Endometrium (tissue), 2 donors: ENCODE measurements at regions not wholly inside any gene's neighbourhood (a gene's known extent, or its start where the extent isn't known, plus 50 kb on each side); places are given as distances from the start of the nearest gene placed in this dataset.

Experiments
- FAIRE-seq: peaks from 2 replicates; lab custom pipeline; 2012; peaks lifted over from hg19 to GRCh38; lab: Jason Lieb, UNC
- donor health status: control.
- donor health status: control.

DNA sequence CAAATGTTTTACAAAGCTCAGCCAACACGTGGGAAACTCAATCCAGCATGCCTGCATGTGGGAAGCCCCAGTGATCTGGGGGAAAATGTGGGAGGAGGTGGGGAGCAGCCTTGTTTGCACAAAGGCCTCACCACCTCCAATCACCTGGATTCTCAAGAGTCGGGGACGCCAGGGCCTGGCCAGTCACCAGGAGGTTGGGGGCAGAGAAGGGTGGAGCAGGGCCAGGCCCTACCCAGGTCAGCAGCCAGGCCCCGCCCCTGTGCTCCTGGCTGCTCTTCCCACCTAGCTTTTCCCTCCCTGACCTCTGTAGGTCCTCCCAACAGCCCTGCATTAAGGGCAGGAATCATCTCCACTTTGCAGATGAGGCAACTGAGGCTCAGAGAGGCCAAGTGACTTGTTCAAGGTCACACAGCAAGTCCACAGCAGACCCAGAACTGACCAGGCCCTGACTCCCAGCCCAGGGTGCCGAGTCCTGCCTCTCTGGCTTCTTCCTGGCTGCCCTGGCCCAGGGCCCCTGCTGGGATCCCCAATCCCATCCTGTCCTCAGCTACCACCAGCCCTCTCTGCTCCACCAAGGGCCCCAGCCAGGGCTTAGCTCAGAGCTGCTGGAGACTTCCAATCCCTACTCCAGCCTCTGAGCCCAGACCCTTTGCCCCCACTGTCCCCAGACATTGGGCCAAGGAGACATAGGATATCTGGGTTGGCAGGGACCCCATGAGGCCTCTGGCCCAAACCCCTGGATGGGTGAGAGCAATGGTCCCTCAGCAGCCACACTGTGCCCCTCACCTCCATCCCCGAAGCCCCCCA is 508.6 kb downstream of the PTPRU start:
- no peak for FAIRE-seq

DNA sequence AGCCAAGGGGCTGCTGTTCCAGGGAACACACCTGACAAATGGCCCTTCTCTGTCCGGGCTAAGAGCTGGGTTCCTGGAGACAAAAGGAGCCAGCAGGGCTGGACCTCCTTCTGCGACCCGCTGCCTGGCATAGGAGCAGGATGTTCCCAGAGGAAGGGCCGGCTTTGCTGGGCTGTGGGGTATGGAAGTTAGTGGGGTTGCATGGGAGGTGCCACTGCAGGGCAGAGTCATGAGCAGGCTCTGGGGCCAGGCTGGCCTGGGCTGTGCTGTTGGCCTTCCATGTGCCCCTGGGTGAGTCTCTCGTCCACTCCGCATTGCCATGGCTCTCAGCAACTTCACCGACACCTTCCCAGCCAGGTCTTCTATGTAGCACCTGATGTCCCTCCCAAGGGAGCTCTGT is 507.6 kb downstream of the PTPRU start:
- FAIRE-seq = no peak

DNA sequence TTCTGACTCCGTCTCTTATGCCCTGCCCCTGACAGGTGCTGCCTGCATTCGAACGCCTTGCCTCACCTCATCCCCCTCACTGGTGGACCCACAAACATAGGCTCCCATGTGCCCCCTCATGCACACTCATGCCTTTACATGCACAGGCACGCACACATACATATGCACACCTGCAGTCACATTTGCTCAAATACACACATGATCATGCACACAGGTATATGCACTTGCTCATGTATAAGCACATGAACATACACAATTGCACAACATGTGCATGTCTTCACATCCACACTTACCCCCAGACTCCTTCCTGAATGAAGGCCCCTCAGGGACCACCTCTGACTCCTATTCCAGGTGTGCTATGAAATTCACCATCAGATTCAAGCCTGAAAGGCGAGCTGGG is 506.9 kb downstream of the PTPRU start:
- FAIRE-seq = no peak

DNA sequence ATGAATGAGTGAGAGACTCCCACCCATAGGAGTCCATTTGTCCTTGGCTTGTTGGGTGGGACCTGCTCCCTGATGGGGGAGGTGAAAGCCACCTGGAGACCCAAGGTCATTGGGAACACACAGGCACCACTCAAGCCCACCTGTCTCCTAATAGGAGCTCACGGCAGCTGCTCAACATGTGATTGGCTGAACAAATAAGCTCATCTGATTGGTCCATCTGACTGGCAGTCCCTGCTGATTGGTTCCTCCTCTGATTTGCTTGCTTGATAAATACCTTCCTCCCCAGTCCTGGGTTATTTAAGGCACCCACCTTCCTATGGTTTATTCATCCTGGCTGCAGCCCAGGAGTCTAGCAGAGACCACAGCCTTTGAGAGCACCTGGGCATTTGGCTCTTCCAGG is 502.9 kb downstream of the PTPRU start:
- FAIRE-seq = no peak

DNA sequence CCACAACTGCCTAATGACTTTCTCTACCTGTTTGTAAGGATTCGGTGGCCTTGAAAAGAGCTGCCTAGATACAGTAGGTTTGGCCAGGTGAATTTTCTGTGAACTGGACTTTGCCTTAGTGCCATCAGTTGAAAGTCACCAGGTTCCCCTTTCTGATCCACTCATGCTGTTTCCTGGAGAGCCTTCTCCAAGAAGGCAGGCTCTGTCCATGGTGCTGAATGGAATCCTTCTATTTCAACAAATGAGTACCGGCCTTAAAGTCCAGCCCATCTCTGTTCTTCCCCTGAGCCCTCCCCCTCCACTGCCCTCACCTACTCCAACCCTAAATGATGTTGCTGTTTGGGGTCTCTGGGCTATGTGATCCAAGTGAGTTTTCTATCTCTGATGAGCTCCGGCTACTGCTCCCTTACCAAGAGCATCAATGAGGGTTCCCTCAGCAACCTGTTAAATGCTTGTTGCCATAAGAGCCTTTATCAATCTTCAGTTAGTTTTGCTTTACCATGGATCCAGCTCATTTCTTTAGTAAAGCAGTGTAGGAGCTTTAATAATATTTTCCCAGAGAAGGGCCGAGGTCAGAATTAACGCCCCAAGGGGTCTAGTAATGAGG is 500.4 kb downstream of the PTPRU start:
- no peak for FAIRE-seq

DNA sequence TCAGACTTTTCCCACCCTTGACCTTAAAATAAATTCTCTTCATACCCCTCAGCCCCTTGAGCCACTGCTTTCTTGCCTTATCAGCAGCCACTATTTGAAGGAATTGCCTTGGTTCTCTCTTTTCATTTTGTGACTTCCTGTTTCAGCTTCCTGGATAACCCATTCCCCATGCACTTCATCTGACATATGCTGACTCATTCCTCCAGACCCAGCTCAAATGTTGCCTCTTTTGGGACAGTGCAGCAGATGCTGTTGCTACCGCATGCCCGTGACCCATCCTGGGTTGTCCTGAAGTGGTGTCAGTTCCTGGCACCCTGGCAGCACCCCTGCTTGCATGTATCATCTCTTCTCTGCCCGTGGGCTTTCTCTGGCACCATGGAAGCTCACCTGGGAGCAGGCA is 496.1 kb downstream of the PTPRU start:
- FAIRE-seq = no peak

DNA sequence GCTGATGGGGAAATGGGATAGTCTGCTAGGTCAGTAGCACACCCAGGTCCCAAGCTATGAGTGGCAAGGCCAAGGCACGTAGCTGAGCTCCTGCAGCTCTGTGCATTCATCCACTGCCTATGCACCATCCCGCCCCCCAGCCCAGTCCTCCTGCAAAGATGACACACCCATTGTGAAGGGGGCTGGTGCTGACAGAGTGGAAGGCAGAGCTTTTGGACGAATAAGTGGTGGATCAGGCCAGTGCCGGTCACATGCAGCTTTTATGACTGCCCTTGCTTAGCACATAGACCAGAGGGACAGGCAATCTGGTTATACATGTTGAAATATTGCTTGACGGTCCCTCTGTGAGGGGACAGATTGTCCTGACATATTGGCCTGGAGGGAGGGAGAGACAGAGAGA is 494.3 kb downstream of the PTPRU start:
- FAIRE-seq = no peak

DNA sequence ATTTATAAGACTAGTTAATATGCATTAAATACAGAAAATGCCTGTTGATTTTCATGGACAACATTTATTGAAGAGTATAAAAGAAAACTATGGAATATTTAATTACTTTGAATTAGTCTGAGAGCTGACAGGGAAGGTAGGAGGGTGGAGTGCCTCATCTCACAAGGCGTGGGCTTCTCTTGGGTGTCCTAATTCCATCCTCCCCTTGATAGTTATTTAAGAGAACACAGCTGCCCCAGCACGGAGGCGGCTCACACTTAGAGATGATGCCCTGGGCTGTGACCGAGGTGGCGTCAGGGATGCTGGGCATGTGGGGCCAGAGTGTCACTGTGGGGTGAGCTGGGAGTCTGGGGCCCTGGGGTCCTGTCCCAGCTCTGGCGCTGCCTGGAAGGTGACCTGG is 493.0 kb downstream of the PTPRU start:
- FAIRE-seq = no peak

DNA sequence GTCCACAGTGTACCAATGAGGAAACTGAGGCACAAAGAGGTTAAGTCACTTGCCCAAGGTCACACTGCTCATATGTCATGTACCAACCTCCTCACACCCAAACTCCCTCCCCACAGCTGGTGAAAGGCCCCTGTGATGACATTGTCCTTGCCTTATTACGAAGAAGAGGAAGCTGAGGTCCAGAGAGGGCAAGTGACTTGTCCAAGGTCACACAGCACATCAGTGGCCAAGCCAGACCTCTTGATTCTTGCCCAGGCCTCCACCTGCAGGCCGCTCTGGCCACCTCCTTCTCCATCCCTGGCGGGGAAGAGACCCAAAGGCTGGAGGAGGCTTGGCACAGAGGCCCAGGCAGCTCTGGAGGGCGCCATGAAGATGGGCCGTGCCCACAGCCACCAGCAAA is 492.4 kb downstream of the PTPRU start:
- FAIRE-seq = no peak

DNA sequence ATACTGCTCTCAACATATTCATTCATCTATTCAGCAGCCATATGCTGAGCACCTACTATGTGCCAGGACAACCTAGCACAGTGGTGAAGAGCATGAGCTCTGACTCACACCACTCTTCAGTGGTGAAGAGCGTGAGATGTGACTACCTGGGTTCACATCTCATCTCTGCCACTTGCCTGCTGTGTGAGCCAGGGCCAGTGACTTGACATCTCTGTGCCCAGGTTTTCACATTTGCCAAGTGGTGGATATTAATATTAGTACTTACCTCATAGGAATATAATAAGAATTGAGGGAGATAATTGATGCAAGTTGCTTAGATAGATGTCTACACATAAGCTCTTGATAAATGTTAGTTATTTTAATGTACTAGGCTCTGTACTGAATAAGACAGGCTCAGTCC is 488.9 kb downstream of the PTPRU start:
- no peak for FAIRE-seq

DNA sequence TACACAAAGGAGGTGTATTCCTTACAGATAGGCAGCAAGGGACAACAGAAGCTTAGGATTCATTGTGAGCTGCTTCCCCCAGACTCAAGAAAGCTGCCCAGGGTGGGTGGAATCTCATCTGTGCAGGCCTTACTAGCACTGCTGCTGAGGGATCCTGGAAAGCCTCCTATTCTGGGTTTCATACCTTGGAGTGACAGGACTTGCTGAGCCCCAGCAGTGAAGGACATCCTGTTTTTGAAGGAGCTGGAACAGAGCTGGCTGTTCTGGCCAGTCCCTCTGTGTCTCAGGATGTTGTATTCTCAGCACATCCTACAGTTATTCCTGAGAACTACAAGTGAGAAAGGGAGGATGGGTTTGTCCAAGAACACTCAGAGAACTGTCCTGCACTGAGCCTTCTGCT is 486.3 kb downstream of the PTPRU start:
- no peak for FAIRE-seq

DNA sequence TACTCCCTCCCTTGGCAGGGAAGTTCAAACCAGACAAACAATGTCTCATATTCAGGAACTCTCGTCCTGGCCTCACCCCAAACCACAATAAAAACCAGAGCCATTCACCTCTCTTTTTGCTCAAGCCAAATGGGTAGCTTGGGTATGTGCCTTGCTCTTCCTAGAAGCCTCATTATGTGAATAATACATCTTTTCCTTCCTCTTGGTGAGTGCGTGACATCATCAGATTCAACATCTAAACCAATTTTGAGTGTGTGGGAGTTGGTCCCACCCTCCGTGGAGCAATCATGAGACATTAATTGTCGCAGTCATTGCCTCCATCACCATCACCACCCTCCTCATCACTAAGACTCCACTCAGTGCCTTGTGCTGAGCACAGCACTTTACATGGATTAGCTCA is 482.9 kb downstream of the PTPRU start:
- FAIRE-seq = no peak

DNA sequence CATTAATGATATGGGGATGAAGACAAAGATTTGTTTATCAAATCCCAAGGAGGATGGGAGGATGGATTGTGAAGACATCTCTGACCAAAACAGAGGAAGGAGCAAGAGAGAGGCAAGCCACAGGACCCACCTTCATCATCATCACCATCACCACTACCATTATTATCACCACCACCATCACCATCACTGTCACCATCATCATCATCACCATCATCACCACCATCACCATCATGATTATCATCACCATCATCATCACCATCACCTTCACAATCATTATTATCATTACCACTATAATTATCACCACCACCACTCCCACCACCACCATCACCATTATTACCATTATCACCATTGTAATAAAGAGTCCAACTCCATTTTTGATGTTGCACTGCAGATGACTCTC is 482.5 kb downstream of the PTPRU start:
- no peak for FAIRE-seq

DNA sequence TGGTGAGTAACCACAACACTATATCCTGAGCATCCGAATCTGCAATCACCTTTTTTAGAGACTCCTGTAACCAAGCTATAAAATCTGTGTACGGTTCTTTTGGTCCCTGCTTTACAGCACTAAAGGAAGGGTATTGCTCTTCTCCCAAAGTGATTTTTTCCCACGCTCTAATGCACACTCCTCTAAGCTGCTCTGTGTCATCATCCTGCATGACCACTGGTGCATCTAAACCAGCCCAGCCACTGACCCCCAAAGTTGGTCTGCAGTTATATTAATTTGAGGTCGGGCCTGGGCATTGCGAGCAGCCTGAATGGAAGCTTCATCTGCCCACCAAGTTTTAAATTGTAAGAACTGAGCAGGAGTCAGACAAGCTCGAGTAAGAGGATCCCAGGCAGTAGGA is 480.0 kb downstream of the PTPRU start:
- FAIRE-seq = no peak

DNA sequence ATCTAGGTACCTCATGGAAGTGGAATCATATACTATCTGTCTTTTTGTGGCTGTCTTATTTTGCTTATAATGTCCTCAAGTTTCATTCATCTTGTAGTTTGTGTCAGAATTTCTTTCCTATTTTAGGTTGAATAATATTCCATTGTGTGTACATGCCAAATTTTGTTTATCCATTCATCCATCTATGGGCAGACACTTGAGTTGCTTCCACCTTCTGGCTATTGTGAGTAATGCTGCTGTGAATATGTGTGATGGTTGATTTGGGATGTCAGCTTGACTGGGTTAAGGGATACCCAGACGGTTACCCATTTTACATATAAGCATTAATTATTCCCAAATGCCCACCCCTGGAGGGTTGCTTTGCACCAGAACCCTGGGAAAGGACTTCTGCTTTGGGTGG is 477.5 kb downstream of the PTPRU start:
- FAIRE-seq = no peak

DNA sequence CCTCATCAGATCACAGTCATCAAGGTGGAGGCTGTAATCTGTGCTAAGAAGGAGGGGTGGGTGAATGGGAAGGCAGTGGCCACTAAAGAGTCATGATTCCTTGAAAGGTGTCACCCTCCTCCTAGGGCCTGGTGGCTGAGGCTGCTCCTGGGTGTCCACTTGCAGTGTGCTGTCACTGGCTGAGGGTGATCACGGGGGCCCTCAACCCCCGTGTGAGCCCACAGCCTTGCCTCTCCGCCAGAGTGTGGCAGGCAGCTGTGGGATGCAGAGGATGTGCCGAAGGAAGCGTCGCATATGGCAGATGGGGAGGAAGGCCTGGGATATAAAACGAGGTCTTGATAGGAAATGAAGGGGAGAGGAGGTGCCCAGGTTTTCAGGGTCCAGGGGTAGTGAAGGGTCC is 476.5 kb downstream of the PTPRU start:
- no peak for FAIRE-seq

DNA sequence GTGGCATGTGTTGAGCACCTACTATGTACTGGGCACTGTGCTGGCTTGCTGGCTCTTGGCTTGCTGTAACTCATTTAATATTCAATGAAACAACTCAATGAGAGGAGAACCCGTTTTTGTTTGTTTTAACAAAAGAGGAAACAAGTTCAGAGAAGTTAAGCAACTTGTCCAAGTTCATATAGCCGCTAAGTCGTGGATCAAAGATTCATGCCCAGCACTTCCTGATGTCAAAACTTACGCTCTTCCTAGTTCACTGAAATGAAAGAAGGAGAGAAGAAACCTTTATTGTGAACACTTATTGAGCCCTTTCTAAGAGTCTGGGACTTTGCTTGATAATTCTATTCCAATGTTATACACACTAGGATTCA is 475.9 kb downstream of the PTPRU start:
- FAIRE-seq = no peak

DNA sequence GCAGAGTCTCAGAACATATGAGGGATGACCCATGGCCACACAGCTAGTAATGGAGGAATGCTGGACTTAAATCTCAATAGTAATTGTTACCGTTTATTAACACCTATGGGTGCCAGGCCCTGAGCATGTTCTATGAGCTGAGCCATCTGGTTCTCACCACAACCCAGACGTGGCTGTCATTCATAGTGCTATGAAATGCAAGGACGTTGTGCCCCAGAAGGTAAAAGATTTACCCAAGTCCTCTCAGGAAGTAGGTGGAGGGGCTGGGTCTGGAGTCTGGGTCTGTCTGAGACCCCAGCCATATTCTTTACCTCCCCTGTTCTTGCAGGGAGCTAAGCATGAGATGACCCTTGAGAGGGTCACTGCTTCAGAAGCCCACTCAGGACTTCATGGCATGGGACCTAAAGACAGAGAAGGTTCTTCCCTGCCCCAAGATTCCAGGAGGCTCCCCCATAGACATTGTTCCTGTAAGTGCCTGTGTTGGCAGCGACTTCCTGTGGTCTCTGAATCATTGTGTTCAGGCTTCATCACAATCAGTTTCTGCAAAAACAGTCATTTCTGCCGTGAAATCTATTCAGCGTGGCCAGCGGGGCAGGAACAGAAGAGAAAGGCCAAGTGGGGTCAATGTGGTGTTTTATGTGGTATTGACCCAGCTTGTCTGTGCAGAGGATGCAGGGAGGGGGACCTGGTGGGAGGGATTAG is 475.4 kb downstream of the PTPRU start:
- FAIRE-seq = no peak

DNA sequence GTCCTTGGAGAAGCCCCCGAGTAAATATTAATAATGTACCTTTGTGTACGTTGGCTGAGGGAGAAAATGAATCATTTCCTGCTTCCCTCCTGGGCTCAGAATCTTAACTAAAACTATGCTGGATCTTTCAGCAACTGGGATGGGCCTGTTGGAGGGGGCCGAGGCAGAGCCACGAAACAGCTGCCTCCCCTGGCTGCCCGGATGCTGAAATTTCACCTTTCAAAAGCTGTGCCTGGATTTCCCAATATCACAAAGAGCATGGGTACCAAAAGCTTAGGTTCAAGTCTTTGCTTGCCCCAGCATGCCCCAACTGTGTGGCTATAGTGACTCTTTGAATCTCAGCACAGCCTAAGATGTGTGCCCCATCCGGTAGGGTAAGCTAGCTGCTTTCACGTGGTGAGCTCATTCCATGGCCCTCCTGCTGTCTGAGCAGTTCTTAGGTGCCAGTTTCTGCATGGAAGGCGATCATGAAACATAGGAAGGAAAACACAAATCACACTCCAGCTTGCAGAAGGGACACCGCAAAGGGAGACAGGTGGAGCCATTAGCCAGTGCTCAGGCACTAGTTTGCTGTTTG is 473.5 kb downstream of the PTPRU start:
- FAIRE-seq = no peak

DNA sequence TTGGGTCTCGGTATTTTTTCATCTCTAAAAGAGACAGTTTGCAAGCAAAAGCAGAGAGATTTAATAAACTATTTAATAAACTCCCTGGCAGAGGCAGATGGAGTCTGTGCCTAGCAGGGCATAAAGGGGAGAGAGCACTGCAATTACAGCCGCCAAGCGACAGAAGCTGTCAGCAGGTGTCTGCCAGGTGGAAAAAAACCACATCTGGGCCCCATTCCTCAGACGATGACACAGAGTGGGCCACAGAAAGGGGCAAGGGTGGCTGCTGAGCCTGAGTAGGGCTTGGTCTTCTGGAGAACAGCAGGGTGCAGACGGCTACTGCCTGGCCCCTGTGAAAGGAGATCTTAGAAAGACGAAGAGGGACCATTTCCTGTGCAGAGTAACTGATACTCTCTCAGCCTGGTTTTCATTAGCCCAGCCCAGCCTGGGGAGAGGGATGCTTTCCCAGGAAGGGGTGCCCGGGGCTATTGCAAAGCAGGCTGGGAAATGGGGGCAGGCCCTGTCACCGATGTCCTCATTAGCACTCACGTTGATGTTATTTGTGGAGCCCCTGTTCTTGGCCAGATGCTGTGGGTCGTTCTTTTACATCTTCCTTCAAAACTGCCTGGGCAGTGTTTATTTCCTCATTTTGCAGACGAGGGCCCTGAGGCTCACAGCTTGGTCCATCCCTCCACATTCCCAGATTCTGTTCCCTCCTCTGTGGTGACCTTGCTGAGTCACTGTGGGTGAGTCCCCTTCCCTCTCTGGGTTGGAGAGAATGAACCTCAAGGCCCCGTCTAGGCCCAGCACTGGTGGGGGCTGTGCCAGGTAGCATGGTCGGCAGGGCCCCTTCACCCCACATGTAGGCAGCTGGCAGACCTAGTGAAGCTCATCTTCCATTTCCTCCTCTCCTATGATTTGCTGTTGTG is 472.7 kb downstream of the PTPRU start:
- no peak for FAIRE-seq

DNA sequence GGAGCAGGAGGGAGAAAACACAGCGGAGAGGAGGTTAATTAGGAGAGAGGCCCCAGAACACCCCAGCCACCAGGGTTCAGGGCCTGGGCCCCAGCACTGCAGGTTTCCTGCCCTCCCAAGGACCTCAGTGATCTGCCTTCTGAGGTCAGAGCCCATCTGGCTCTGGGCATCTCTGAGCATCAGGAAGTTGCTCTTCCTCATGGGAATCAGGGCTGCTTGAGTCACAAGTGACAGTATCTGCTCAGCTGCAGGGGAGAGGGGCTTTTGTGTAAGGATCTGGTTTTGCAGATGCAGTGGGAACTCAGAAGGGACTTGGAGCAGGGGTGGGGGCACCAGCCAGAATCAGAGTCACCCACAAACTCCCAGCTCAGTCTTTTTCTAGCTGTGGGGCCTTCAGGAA is 472.1 kb downstream of the PTPRU start:
- FAIRE-seq = no peak

DNA sequence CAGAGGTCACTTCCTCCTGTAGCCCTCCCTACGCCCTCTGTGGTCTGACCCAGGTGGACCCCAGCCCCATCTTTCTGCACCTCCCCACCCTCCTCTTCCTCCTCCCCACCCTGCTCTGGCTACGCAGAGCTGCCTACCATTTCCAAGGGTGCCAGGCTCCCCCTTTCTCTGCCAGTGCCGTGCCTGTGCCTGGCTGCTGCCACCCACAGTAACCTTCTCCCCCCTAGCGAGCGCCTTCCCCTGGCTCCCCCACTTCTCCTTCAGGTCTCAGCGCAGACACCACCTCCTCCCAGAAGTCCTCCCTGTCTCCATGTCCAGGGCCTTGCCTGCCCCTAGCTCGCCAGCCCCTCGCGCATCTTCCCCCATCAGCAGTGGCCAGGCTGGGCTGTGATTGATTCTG is 471.5 kb downstream of the PTPRU start:
- no peak for FAIRE-seq
